ENCODE measurements at regions not wholly inside any gene's neighbourhood (a gene's known extent, or its start where the extent isn't known, plus 50 kb on each side); places are given as distances from the start of the nearest gene placed in this dataset.
"Not testable (repeated sequence)": the region's sequence is repeated elsewhere in the genome, so short reads cannot be mapped to it uniquely, and the experiment has no call there.

GRCh38 chr2:106294182-106294581 lies 100.1 kb upstream of the UXS1 start:
- H3K4me1 ChIP-seq (ENCODE audit: control insufficient read depth in 2 of 2, insufficient read depth in 2 of 2, low read length in 2 of 2) = peaks cover 0 to 3% of the 10 kb centered on the region in 2 donors
- H3K27me3 ChIP-seq (ENCODE audit: control insufficient read depth in 2 of 2, insufficient read depth in 2 of 2, low read length in 2 of 2) = no peaks in the 10 kb centered on the region
- H3K27ac ChIP-seq (ENCODE audit: low read depth in 2 of 2, low read length in 2 of 2) = no peak overlapping the region
- no peak overlapping the region for H3K4me3 ChIP-seq (ENCODE audit: low read length in 2 of 2)
- no peak overlapping the region for H3K9ac ChIP-seq (ENCODE audit: low read depth in 1 of 2, low read length in 2 of 2)
- H3K36me3 ChIP-seq (ENCODE audit: control insufficient read depth in 2 of 2, insufficient read depth in 2 of 2, low read length in 2 of 2) = no peaks in the 10 kb centered on the region
- H3K9me3 ChIP-seq (ENCODE audit: control insufficient read depth in 2 of 2, low read length in 2 of 2) = no peaks in the 10 kb centered on the region

GRCh38 chr2:106293271-106293783 lies 99.2 kb upstream of the UXS1 start:
- Histone ChIP-seq H3K36me3 (ENCODE audit: control insufficient read depth in 2 of 2, insufficient read depth in 2 of 2, low read length in 2 of 2) (no peaks in the 10 kb centered on the region), H3K9me3 (ENCODE audit: control insufficient read depth in 2 of 2, low read length in 2 of 2) (no peaks in the 10 kb centered on the region), H3K27ac (ENCODE audit: low read depth in 2 of 2, low read length in 2 of 2) (no peak overlapping the region), H3K9ac (ENCODE audit: low read depth in 1 of 2, low read length in 2 of 2) (no peak overlapping the region), H3K27me3 (ENCODE audit: control insufficient read depth in 2 of 2, insufficient read depth in 2 of 2, low read length in 2 of 2) (no peaks in the 10 kb centered on the region), H3K4me1 (ENCODE audit: control insufficient read depth in 2 of 2, insufficient read depth in 2 of 2, low read length in 2 of 2) (no peaks in the 10 kb centered on the region), H3K4me3 (ENCODE audit: low read length in 2 of 2) (no peak overlapping the region)

GRCh38 chr2:106292627-106293026 lies 98.5 kb upstream of the UXS1 start:
- Histone ChIP-seq H3K9ac (ENCODE audit: low read depth in 1 of 2, low read length in 2 of 2) (no peak overlapping the region), H3K36me3 (ENCODE audit: control insufficient read depth in 2 of 2, insufficient read depth in 2 of 2, low read length in 2 of 2) (no peaks in the 10 kb centered on the region), H3K9me3 (ENCODE audit: control insufficient read depth in 2 of 2, low read length in 2 of 2) (no peaks in the 10 kb centered on the region), H3K27me3 (ENCODE audit: control insufficient read depth in 2 of 2, insufficient read depth in 2 of 2, low read length in 2 of 2) (no peaks in the 10 kb centered on the region), H3K27ac (ENCODE audit: low read depth in 2 of 2, low read length in 2 of 2) (no peak overlapping the region), H3K4me3 (ENCODE audit: low read length in 2 of 2) (no peak overlapping the region), H3K4me1 (ENCODE audit: control insufficient read depth in 2 of 2, insufficient read depth in 2 of 2, low read length in 2 of 2) (no peaks in the 10 kb centered on the region)

- no peaks in the 10 kb centered on the region for H3K4me1 ChIP-seq (ENCODE audit: control insufficient read depth in 2 of 2, insufficient read depth in 2 of 2, low read length in 2 of 2)
- no peak overlapping the region for H3K4me3 ChIP-seq (ENCODE audit: low read length in 2 of 2)
- H3K27me3 ChIP-seq (ENCODE audit: control insufficient read depth in 2 of 2, insufficient read depth in 2 of 2, low read length in 2 of 2) = no peaks in the 10 kb centered on the region
- H3K9ac ChIP-seq (ENCODE audit: low read depth in 1 of 2, low read length in 2 of 2) = no peak overlapping the region
- no peaks in the 10 kb centered on the region for H3K36me3 ChIP-seq (ENCODE audit: control insufficient read depth in 2 of 2, insufficient read depth in 2 of 2, low read length in 2 of 2)
- no peaks in the 10 kb centered on the region for H3K9me3 ChIP-seq (ENCODE audit: control insufficient read depth in 2 of 2, low read length in 2 of 2)
- no peak overlapping the region for H3K27ac ChIP-seq (ENCODE audit: low read depth in 2 of 2, low read length in 2 of 2)
Observed at GRCh38 chr2:106288873-106289272, 94.8 kb upstream of the UXS1 start.

GRCh38 chr2:106285237-106285829 lies 91.2 kb upstream of the UXS1 start:
- Histone ChIP-seq H3K4me3 (ENCODE audit: low read length in 2 of 2) (no peak overlapping the region), H3K9me3 (ENCODE audit: control insufficient read depth in 2 of 2, low read length in 2 of 2) (no peaks in the 10 kb centered on the region), H3K27me3 (ENCODE audit: control insufficient read depth in 2 of 2, insufficient read depth in 2 of 2, low read length in 2 of 2) (no peaks in the 10 kb centered on the region), H3K9ac (ENCODE audit: low read depth in 1 of 2, low read length in 2 of 2) (no peak overlapping the region), H3K36me3 (ENCODE audit: control insufficient read depth in 2 of 2, insufficient read depth in 2 of 2, low read length in 2 of 2) (no peaks in the 10 kb centered on the region), H3K27ac (ENCODE audit: low read depth in 2 of 2, low read length in 2 of 2) (no peak overlapping the region), H3K4me1 (ENCODE audit: control insufficient read depth in 2 of 2, insufficient read depth in 2 of 2, low read length in 2 of 2) (no peaks in the 10 kb centered on the region)

- Histone ChIP-seq H3K9me3 (ENCODE audit: control insufficient read depth in 2 of 2, low read length in 2 of 2) (no peaks in the 10 kb centered on the region), H3K4me3 (ENCODE audit: low read length in 2 of 2) (no peak overlapping the region), H3K27ac (ENCODE audit: low read depth in 2 of 2, low read length in 2 of 2) (no peak overlapping the region), H3K27me3 (ENCODE audit: control insufficient read depth in 2 of 2, insufficient read depth in 2 of 2, low read length in 2 of 2) (no peaks in the 10 kb centered on the region), H3K36me3 (ENCODE audit: control insufficient read depth in 2 of 2, insufficient read depth in 2 of 2, low read length in 2 of 2) (no peaks in the 10 kb centered on the region), H3K9ac (ENCODE audit: low read depth in 1 of 2, low read length in 2 of 2) (no peak overlapping the region), H3K4me1 (ENCODE audit: control insufficient read depth in 2 of 2, insufficient read depth in 2 of 2, low read length in 2 of 2) (no peaks in the 10 kb centered on the region)
Observed at GRCh38 chr2:106284691-106285202, 90.6 kb upstream of the UXS1 start.

- Histone ChIP-seq H3K36me3 (ENCODE audit: control insufficient read depth in 2 of 2, insufficient read depth in 2 of 2, low read length in 2 of 2) (no peaks in the 10 kb centered on the region), H3K9ac (ENCODE audit: low read depth in 1 of 2, low read length in 2 of 2) (no peak overlapping the region), H3K9me3 (ENCODE audit: control insufficient read depth in 2 of 2, low read length in 2 of 2) (no peaks in the 10 kb centered on the region), H3K4me3 (ENCODE audit: low read length in 2 of 2) (no peak overlapping the region), H3K27me3 (ENCODE audit: control insufficient read depth in 2 of 2, insufficient read depth in 2 of 2, low read length in 2 of 2) (no peaks in the 10 kb centered on the region), H3K4me1 (ENCODE audit: control insufficient read depth in 2 of 2, insufficient read depth in 2 of 2, low read length in 2 of 2) (no peaks in the 10 kb centered on the region), H3K27ac (ENCODE audit: low read depth in 2 of 2, low read length in 2 of 2) (no peak overlapping the region)
Observed at GRCh38 chr2:106284255-106284654, 90.2 kb upstream of the UXS1 start.

GRCh38 chr2:106283228-106284152 lies 89.4 kb upstream of the UXS1 start:
- not testable (repeated sequence) for H3K9ac ChIP-seq (ENCODE audit: low read depth in 1 of 2, low read length in 2 of 2); H3K9me3 ChIP-seq (ENCODE audit: control insufficient read depth in 2 of 2, low read length in 2 of 2); H3K27ac ChIP-seq (ENCODE audit: low read depth in 2 of 2, low read length in 2 of 2); H3K27me3 ChIP-seq (ENCODE audit: control insufficient read depth in 2 of 2, insufficient read depth in 2 of 2, low read length in 2 of 2); H3K4me1 ChIP-seq (ENCODE audit: control insufficient read depth in 2 of 2, insufficient read depth in 2 of 2, low read length in 2 of 2); H3K36me3 ChIP-seq (ENCODE audit: control insufficient read depth in 2 of 2, insufficient read depth in 2 of 2, low read length in 2 of 2); H3K4me3 ChIP-seq (ENCODE audit: low read length in 2 of 2)

- Histone ChIP-seq H3K36me3 (ENCODE audit: control insufficient read depth in 2 of 2, insufficient read depth in 2 of 2, low read length in 2 of 2) (no peaks in the 10 kb centered on the region), H3K9me3 (ENCODE audit: control insufficient read depth in 2 of 2, low read length in 2 of 2) (no peaks in the 10 kb centered on the region), H3K27me3 (ENCODE audit: control insufficient read depth in 2 of 2, insufficient read depth in 2 of 2, low read length in 2 of 2) (no peaks in the 10 kb centered on the region), H3K27ac (ENCODE audit: low read depth in 2 of 2, low read length in 2 of 2) (no peak overlapping the region), H3K9ac (ENCODE audit: low read depth in 1 of 2, low read length in 2 of 2) (no peak overlapping the region), H3K4me3 (ENCODE audit: low read length in 2 of 2) (no peak overlapping the region), H3K4me1 (ENCODE audit: control insufficient read depth in 2 of 2, insufficient read depth in 2 of 2, low read length in 2 of 2) (no peaks in the 10 kb centered on the region)
Observed at GRCh38 chr2:106282462-106283170, 88.5 kb upstream of the UXS1 start.

All from mucosa of rectum (tissue), 2 donors.